GM12892 (cell line): ENCODE measurements at regions not wholly inside any gene's neighbourhood (a gene's known extent, or its start where the extent isn't known, plus 50 kb on each side); places are given as distances from the start of the nearest gene placed in this dataset.

Experiments
- DNase-seq: peaks from one replicate; pipeline ENCODE4 v3.0.0; 2011; ENCODE audit not compliant: insufficient read length
- FAIRE-seq: peaks from 2 replicates; lab custom pipeline; 2011; peaks lifted over from hg19 to GRCh38; lab: Jason Lieb, UNC
- POLR2A ChIP-seq: IDR thresholded peaks from 2 replicates; pipeline ENCODE4 v1.6.1; 2011; ENCODE audit warnings: low read depth, low read length, control low read depth
- POLR2AphosphoS5 ChIP-seq: IDR thresholded peaks from 2 replicates; pipeline ENCODE4 v1.6.1; 2011; ENCODE audit warnings: low read depth, low read length, control low read depth
- TAF1 ChIP-seq: IDR thresholded peaks from 2 replicates; pipeline ENCODE4 v1.6.1; 2011; ENCODE audit warnings: low read depth, mild to moderate bottlenecking, control low read depth, low read length, borderline replicate concordance

- no peak for TF ChIP-seq POLR2AphosphoS5
- TF ChIP-seq POLR2A, result no peak
- TF ChIP-seq TAF1, result no peak
- DNase-seq (no peak), FAIRE-seq (no peak)
Measured at GRCh38 chr1:195761104-195761503, 847.1 kb downstream of the KCNT2 start.

- FAIRE-seq (no peak), DNase-seq (no peak)
- TF ChIP-seq TAF1 (no peak), POLR2A (no peak), POLR2AphosphoS5 (no peak)
Measured at GRCh38 chr1:195756109-195756508, 852.1 kb downstream of the KCNT2 start.

GRCh38 chr1:195754874-195755273, 853.4 kb downstream of the KCNT2 start:
- DNase-seq (no peak), FAIRE-seq (no peak)
- TF ChIP-seq POLR2A (no peak), TAF1 (no peak), POLR2AphosphoS5 (no peak)

- TF ChIP-seq POLR2A, result no peak
- no peak for TF ChIP-seq POLR2AphosphoS5
- no peak for TF ChIP-seq TAF1
- FAIRE-seq, result no peak
- DNase-seq, result no peak
Measured at GRCh38 chr1:195754303-195754702, 853.9 kb downstream of the KCNT2 start.

- no peak for FAIRE-seq
- no peak for DNase-seq
- no peak for TF ChIP-seq POLR2A
- TF ChIP-seq TAF1, result no peak
- no peak for TF ChIP-seq POLR2AphosphoS5
Measured at GRCh38 chr1:195748969-195749368, 859.3 kb downstream of the KCNT2 start.

GRCh38 chr1:195745189-195746010, 862.8 kb downstream of the KCNT2 start:
- TF ChIP-seq POLR2A (no peak), POLR2AphosphoS5 (no peak), TAF1 (no peak)
- FAIRE-seq, result no peak
- DNase-seq, result no peak

- no peak for TF ChIP-seq TAF1
- no peak for TF ChIP-seq POLR2A
- TF ChIP-seq POLR2AphosphoS5, result no peak
- FAIRE-seq, result no peak
- DNase-seq, result no peak
Measured at GRCh38 chr1:195744256-195744655, 864.0 kb downstream of the KCNT2 start.

- FAIRE-seq, result no peak
- no peak for DNase-seq
- no peak for TF ChIP-seq POLR2AphosphoS5
- no peak for TF ChIP-seq POLR2A
- TF ChIP-seq TAF1, result no peak
Measured at GRCh38 chr1:195740862-195741261, 867.4 kb downstream of the KCNT2 start.

- DNase-seq, result no peak
- TF ChIP-seq TAF1 (no peak), POLR2A (no peak), POLR2AphosphoS5 (no peak)
- FAIRE-seq, result no peak
Measured at GRCh38 chr1:195738966-195739650, 869.1 kb downstream of the KCNT2 start.

GRCh38 chr1:195735140-195735539, 873.1 kb downstream of the KCNT2 start:
- DNase-seq (no peak), FAIRE-seq (no peak)
- TF ChIP-seq TAF1 (no peak), POLR2A (no peak), POLR2AphosphoS5 (no peak)

GRCh38 chr1:195733826-195734225, 874.4 kb downstream of the KCNT2 start:
- no peak for FAIRE-seq
- no peak for DNase-seq
- TF ChIP-seq POLR2A, result no peak
- TF ChIP-seq TAF1, result no peak
- no peak for TF ChIP-seq POLR2AphosphoS5
